GM12878 (cell line): ENCODE measurements at regions not wholly inside any gene's neighbourhood (a gene's known extent, or its start where the extent isn't known, plus 50 kb on each side); places are given as distances from the start of the nearest gene placed in this dataset.

Experiments
- ATAC-seq: fragments of 200-7000 bp; cut with Tn5 transposase; 3 replicates; pipeline ENCODE4 v1.9.1; 2020; ENCODE audit warnings: mild to moderate bottlenecking, moderate library complexity
- BruUV-seq: library from RNA; stranded (reverse); fragments of 400-500 nt; replicated peaks from 2 replicates; lab custom pipeline; 2021; lab: Mats Ljungman, UMichigan
- CTCF ChIA-PET: fragments of 300-600 bp; sonication (Branson Sonifier 250); formaldehyde crosslinking; extraction: SDS; loops from one replicate; lab custom pipeline; 2021; ENCODE audit warnings: inconsistent platforms; lab: Yijun Ruan, JAX
- POLR2A ChIA-PET: fragments of 350-600 bp; formaldehyde crosslinking; extraction: SDS; loops from one replicate; lab custom pipeline; 2021; ENCODE audit warnings: inconsistent platforms; lab: Charles Lee
- RAD21 ChIA-PET: fragments of 300-600 bp; sonication (Branson Sonifier 250); formaldehyde crosslinking; loops from one replicate; lab custom pipeline; 2023; ENCODE audit warnings: antibody characterized with exemption; ENCODE audit not compliant: unreplicated experiment; lab: Charles Lee
- SMC1A ChIA-PET: fragments of 300-600 bp; sonication (Branson Sonifier 250); formaldehyde crosslinking; loops from one replicate; lab custom pipeline; 2023; ENCODE audit not compliant: unreplicated experiment, uncharacterized antibody; lab: Charles Lee
- DNase-seq: peaks from one replicate; pipeline ENCODE4 v3.0.0-alpha.2; 2011; ENCODE audit warnings: low read depth, low spot score
- FAIRE-seq: peaks from 3 replicates; lab custom pipeline; 2011; peaks lifted over from hg19 to GRCh38; lab: Jason Lieb, UNC
- H2AFZ ChIP-seq: 2 replicates; pipeline ENCODE4 v1.6.0; 2011; ENCODE audit warnings: low read depth, low read length, control low read depth; ENCODE audit not compliant: control insufficient read depth
- H3K27ac ChIP-seq: 2 replicates; pipeline ENCODE4 v1.5.1; 2011; ENCODE audit warnings: control low read depth; ENCODE audit not compliant: control insufficient read depth, insufficient read depth
- H3K27me3 ChIP-seq, 2 experiments: replicated peaks in 1 of 2; 2 replicates each; pipeline versions ENCODE4 v1.6.0 to v1.6.1; 2011; ENCODE audit warnings: low read length in 1 of 2; ENCODE audit not compliant: control insufficient read depth in 2 of 2, insufficient read depth in 2 of 2
- H3K36me3 ChIP-seq, 2 experiments: 2 replicates each; pipeline ENCODE4 v1.5.1; 2011; ENCODE audit warnings: low read length in 1 of 2; ENCODE audit not compliant: control insufficient read depth in 2 of 2, insufficient read depth in 2 of 2
- H3K4me1 ChIP-seq: 2 replicates; pipeline ENCODE4 v1.6.1; 2011; ENCODE audit warnings: mild to moderate bottlenecking, low read length, moderate library complexity, mixed read lengths; ENCODE audit not compliant: control insufficient read depth, insufficient read depth
- H3K4me2 ChIP-seq: 2 replicates; pipeline ENCODE4 v1.6.0; 2011; ENCODE audit warnings: control low read depth; ENCODE audit not compliant: control insufficient read depth, insufficient read depth
- H3K4me3 ChIP-seq: fragments of 200-600 bp; sonication (generic); 2 replicates; pipeline ENCODE4 v1.5.1; 2016
- H3K79me2 ChIP-seq: 2 replicates; pipeline ENCODE4 v1.6.0; 2011; ENCODE audit warnings: low read length; ENCODE audit not compliant: control insufficient read depth, insufficient read depth
- H3K9ac ChIP-seq: 2 replicates; pipeline ENCODE4 v1.8.0; 2011; ENCODE audit warnings: low read length, control low read depth, mixed read lengths; ENCODE audit not compliant: control insufficient read depth, insufficient read depth
- H3K9me3 ChIP-seq: replicated peaks from 3 replicates; pipeline ENCODE4 v1.5.1; 2011; ENCODE audit warnings: mild to moderate bottlenecking, low read length; ENCODE audit not compliant: control insufficient read depth, insufficient read depth
- H4K20me1 ChIP-seq: 2 replicates; pipeline ENCODE4 v1.6.0; 2011; ENCODE audit not compliant: control insufficient read depth, insufficient read depth
- BACH1 ChIP-seq: fragments of 450-650 bp; IDR thresholded peaks from 2 replicates; pipeline ENCODE4 v1.6.1; 2017; ENCODE audit warnings: mild to moderate bottlenecking, borderline replicate concordance
- CREM ChIP-seq: IDR thresholded peaks from 2 replicates; pipeline ENCODE4 v1.6.1; 2014; ENCODE audit warnings: antibody characterized with exemption, low read depth
- FOS ChIP-seq: IDR thresholded peaks from 3 replicates; pipeline ENCODE4 v1.6.1; 2011; ENCODE audit warnings: borderline replicate concordance; ENCODE audit not compliant: insufficient read length; ENCODE audit errors: extremely low read depth
- FOXK2 ChIP-seq: fragments of 450-650 bp; IDR thresholded peaks from 2 replicates; pipeline ENCODE4 v1.6.1; 2017; ENCODE audit warnings: mild to moderate bottlenecking, moderate library complexity
- KLF5 ChIP-seq: fragments of 450-650 bp; IDR thresholded peaks from 2 replicates; pipeline ENCODE4 v1.6.1; 2014; ENCODE audit warnings: mild to moderate bottlenecking; ENCODE audit not compliant: partially characterized antibody
- SRF ChIP-seq, 2 experiments: IDR thresholded peaks; 2 replicates each; pipeline ENCODE4 v1.6.1; 2011; ENCODE audit warnings: low read depth in 2 of 2, low read length in 2 of 2, mild to moderate bottlenecking in 1 of 2, moderate library complexity in 1 of 2
- SUPT20H ChIP-seq: IDR thresholded peaks from 2 replicates; pipeline ENCODE4 v1.6.1; 2011; ENCODE audit warnings: low read depth, mild to moderate bottlenecking, low read length, moderate library complexity, borderline replicate concordance; ENCODE audit not compliant: control insufficient read depth
- ZNF24 ChIP-seq: fragments of 450-650 bp; IDR thresholded peaks from 2 replicates; pipeline ENCODE4 v1.6.1; 2017; ENCODE audit warnings: antibody characterized with exemption, mild to moderate bottlenecking
- WGBS: methylation state at CpG from one replicate; pipeline ENCODE4 v1.1.6; 2016; ENCODE audit warnings: low lambda C conversion rate; ENCODE audit not compliant: insufficient replicate concordance, insufficient coverage; ENCODE audit errors: missing lambda C conversion rate; 5-methylcytosine and 5-hydroxymethylcytosine counted together
- in situ Hi-C: fragments of 300-500 bp; cut with MboI; formaldehyde crosslinking; loops from 9 replicates; pipeline ENCODE4 v1.14.3; 2018; ENCODE audit warnings: mixed read lengths
- intact Hi-C: fragments of 100-400 bp; cut with micrococcal nuclease; formaldehyde crosslinking; loops from one replicate; pipeline ENCODE4 v1.14.2; 2022; ENCODE audit not compliant: unreplicated experiment
- TF ChIP-seq, protein P1 (sequence below): fragments of 450-650 bp; IDR thresholded peaks from 2 replicates; pipeline ENCODE4 v1.6.1; 2018; ENCODE audit warnings: mild to moderate bottlenecking, low read depth, moderate library complexity; ENCODE audit not compliant: partially characterized antibody
- TF ChIP-seq, protein P2 (sequence below): fragments of 450-650 bp; IDR thresholded peaks from 2 replicates; pipeline ENCODE4 v1.6.1; 2016; ENCODE audit warnings: mild to moderate bottlenecking
- TF ChIP-seq, protein P3 (sequence below): fragments of 450-650 bp; IDR thresholded peaks from 2 replicates; pipeline ENCODE4 v1.6.1; 2016; ENCODE audit warnings: mild to moderate bottlenecking, moderate library complexity, borderline replicate concordance

- FAIRE-seq = no peak
- no peak for DNase-seq
- ChIA-PET CTCF (no interaction called here), SMC1A (no interaction called here), RAD21 (interaction anchor here (1.1 kb wide), 1 partner anchor 15 kb away, joined by 3 read pairs; no protein-coding TSS in a partner anchor), POLR2A (no interaction called here)
- Histone ChIP-seq H3K4me1 (no peaks in the 10 kb centered on the region), H3K36me3 (no peaks in the 10 kb centered on the region), H3K4me2 (no peak overlapping the region), H4K20me1 (no peaks in the 10 kb centered on the region), H3K9me3 (no peaks in the 10 kb centered on the region), H3K9ac (no peak overlapping the region), H3K79me2 (no peaks in the 10 kb centered on the region), H3K27ac (no peak overlapping the region), H3K4me3 (no peak overlapping the region), H2AFZ (no peak overlapping the region), H3K27me3 (no peaks in the 10 kb centered on the region)
- no TSS peak for BruUV-seq
- intact Hi-C loops (loop anchor here (5.0 kb wide), 1 partner anchor 935 kb away; no protein-coding TSS in a partner anchor), in situ Hi-C loops (no loop called here)
- WGBS = 15% methylated on average over 1 of the region's 1 CpG
- TF ChIP-seq BACH1 = no peak
- no peak for TF ChIP-seq SRF (IDR thresholded peaks at IDR 0.05; ENCODE audit: low read depth in 2 of 2, low read length in 2 of 2)
- TF ChIP-seq ZNF24 = no peak
- TF ChIP-seq, protein P1, sequence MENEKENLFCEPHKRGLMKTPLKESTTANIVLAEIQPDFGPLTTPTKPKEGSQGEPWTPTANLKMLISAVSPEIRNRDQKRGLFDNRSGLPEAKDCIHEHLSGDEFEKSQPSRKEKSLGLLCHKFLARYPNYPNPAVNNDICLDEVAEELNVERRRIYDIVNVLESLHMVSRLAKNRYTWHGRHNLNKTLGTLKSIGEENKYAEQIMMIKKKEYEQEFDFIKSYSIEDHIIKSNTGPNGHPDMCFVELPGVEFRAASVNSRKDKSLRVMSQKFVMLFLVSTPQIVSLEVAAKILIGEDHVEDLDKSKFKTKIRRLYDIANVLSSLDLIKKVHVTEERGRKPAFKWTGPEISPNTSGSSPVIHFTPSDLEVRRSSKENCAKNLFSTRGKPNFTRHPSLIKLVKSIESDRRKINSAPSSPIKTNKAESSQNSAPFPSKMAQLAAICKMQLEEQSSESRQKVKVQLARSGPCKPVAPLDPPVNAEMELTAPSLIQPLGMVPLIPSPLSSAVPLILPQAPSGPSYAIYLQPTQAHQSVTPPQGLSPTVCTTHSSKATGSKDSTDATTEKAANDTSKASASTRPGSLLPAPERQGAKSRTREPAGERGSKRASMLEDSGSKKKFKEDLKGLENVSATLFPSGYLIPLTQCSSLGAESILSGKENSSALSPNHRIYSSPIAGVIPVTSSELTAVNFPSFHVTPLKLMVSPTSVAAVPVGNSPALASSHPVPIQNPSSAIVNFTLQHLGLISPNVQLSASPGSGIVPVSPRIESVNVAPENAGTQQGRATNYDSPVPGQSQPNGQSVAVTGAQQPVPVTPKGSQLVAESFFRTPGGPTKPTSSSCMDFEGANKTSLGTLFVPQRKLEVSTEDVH = no peak
- no peak for TF ChIP-seq KLF5
- TF ChIP-seq, protein P2, sequence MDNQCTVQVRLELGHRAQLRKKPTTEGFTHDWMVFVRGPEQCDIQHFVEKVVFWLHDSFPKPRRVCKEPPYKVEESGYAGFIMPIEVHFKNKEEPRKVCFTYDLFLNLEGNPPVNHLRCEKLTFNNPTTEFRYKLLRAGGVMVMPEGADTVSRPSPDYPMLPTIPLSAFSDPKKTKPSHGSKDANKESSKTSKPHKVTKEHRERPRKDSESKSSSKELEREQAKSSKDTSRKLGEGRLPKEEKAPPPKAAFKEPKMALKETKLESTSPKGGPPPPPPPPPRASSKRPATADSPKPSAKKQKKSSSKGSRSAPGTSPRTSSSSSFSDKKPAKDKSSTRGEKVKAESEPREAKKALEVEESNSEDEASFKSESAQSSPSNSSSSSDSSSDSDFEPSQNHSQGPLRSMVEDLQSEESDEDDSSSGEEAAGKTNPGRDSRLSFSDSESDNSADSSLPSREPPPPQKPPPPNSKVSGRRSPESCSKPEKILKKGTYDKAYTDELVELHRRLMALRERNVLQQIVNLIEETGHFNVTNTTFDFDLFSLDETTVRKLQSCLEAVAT = no peak
- no peak for TF ChIP-seq CREM
- TF ChIP-seq, protein P3, sequence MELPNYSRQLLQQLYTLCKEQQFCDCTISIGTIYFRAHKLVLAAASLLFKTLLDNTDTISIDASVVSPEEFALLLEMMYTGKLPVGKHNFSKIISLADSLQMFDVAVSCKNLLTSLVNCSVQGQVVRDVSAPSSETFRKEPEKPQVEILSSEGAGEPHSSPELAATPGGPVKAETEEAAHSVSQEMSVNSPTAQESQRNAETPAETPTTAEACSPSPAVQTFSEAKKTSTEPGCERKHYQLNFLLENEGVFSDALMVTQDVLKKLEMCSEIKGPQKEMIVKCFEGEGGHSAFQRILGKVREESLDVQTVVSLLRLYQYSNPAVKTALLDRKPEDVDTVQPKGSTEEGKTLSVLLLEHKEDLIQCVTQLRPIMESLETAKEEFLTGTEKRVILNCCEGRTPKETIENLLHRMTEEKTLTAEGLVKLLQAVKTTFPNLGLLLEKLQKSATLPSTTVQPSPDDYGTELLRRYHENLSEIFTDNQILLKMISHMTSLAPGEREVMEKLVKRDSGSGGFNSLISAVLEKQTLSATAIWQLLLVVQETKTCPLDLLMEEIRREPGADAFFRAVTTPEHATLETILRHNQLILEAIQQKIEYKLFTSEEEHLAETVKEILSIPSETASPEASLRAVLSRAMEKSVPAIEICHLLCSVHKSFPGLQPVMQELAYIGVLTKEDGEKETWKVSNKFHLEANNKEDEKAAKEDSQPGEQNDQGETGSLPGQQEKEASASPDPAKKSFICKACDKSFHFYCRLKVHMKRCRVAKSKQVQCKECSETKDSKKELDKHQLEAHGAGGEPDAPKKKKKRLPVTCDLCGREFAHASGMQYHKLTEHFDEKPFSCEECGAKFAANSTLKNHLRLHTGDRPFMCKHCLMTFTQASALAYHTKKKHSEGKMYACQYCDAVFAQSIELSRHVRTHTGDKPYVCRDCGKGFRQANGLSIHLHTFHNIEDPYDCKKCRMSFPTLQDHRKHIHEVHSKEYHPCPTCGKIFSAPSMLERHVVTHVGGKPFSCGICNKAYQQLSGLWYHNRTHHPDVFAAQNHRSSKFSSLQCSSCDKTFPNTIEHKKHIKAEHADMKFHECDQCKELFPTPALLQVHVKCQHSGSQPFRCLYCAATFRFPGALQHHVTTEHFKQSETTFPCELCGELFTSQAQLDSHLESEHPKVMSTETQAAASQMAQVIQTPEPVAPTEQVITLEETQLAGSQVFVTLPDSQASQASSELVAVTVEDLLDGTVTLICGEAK = no peak
- no peak for TF ChIP-seq FOXK2
- no peak for TF ChIP-seq SUPT20H
- TF ChIP-seq FOS = no peak
- ATAC-seq = no peak
These were observed 412.6 kb downstream of the PRDM2 start for GRCh38 chr1:14112613-14113012.
